ENCODE measurements at regions not wholly inside any gene's neighbourhood (a gene's known extent, or its start where the extent isn't known, plus 50 kb on each side); places are given as distances from the start of the nearest gene placed in this dataset.
"Not testable (repeated sequence)": the region's sequence is repeated elsewhere in the genome, so short reads cannot be mapped to it uniquely, and the experiment has no call there.

DNA sequence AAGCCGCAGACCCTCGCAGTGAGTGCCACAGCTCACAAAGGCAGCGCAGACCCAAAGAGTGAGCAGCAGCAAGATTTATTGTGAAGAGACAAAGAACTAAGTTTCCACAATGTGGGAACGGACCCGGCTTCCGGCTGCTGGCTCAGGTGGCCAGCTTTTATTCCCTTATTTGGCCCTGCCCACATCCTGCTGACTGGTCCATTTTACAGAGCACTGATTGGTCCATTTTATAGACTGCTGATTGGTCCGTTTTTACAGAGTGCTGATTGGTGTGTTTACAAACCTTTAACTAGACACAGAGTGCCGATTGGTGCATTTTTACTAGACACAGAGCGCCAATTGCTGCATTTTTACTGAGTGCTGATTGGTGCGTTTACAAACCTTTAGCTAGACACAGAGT is 86.6 kb downstream of the RGS2 start:
- not testable (repeated sequence) for TF ChIP-seq SUZ12 (IDR thresholded peaks at IDR 0.05; ENCODE audit: extremely low read depth, insufficient read depth, insufficient read length); YY1 (IDR thresholded peaks at IDR 0.05; ENCODE audit: insufficient read depth, insufficient read length); ZNF274 (IDR thresholded peaks at IDR 0.05; ENCODE audit: low read depth, low read length)
